ENCODE measurements at regions not wholly inside any gene's neighbourhood (a gene's known extent, or its start where the extent isn't known, plus 50 kb on each side); places are given as distances from the start of the nearest gene placed in this dataset.
A peak's percentile ranks its signal among the peaks of the same experiment; 100 is the strongest.

DNA sequence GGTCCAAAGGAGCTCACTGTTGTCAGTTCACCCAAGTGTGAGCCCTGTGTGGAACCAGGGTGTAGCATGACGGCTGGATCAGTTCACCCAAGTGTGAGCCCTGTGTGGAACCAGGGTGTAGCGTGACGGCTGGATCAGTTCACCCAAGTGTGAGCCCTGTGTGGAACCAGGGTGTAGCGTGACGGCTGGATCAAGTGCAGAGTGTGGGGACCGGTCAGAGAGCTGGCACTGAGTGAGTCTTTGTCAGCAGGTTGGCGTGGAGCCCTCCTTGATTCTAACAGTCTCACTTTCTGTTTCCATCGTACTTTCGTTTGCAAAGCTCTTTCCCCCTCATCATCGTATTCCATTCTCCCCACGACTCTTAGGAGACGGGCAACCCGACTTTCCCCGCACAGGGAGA, 57.9 kb upstream of the DLG1 start:
- TF ChIP-seq, protein P1, sequence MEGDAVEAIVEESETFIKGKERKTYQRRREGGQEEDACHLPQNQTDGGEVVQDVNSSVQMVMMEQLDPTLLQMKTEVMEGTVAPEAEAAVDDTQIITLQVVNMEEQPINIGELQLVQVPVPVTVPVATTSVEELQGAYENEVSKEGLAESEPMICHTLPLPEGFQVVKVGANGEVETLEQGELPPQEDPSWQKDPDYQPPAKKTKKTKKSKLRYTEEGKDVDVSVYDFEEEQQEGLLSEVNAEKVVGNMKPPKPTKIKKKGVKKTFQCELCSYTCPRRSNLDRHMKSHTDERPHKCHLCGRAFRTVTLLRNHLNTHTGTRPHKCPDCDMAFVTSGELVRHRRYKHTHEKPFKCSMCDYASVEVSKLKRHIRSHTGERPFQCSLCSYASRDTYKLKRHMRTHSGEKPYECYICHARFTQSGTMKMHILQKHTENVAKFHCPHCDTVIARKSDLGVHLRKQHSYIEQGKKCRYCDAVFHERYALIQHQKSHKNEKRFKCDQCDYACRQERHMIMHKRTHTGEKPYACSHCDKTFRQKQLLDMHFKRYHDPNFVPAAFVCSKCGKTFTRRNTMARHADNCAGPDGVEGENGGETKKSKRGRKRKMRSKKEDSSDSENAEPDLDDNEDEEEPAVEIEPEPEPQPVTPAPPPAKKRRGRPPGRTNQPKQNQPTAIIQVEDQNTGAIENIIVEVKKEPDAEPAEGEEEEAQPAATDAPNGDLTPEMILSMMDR (IDR thresholded peaks at IDR 0.05), result no peak
- Histone ChIP-seq H3K9me3 (no peaks in the 10 kb centered on the region), H3K4me3 (peak overlapping the region; percentile 35), H3K4me1 (peaks cover 8% of the 10 kb centered on the region), H3K27ac (peak overlapping the region; percentile 46), H3K27me3 (ENCODE audit: low read depth) (no peaks in the 10 kb centered on the region), H3K36me3 (no peaks in the 10 kb centered on the region)
- no peak for DNase-seq
- peak; percentile 78 to 84 for ATAC-seq
- intact Hi-C loops (cut with DNase I), result no loop called here

DNA sequence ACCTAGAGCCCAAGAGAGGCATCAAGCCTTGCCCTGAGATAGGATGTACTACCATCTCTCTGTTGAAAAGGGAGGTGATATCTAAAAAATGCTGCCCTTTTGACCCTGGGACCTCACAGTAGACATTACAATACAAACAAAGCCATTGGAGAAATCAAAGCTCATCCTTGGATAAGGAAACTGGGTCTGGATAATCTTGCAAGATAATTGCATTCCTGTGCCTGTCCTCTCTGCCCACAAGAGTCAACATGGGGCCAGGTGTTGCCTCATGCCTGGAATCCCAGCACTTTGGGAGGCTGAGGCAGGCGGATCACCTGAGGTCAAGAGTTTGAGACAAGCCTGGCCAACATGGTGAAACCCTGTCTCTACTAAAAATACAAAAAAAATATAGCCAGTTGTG, 57.3 kb upstream of the DLG1 start:
- H3K27ac ChIP-seq, result no peak overlapping the region
- no peaks in the 10 kb centered on the region for H3K9me3 ChIP-seq
- no peaks in the 10 kb centered on the region for H3K27me3 ChIP-seq (ENCODE audit: low read depth)
- H3K4me1 ChIP-seq, result peaks cover 8% of the 10 kb centered on the region
- no peak overlapping the region for H3K4me3 ChIP-seq
- ATAC-seq (no peak), DNase-seq (no peak)
- TF ChIP-seq, protein P1 (IDR thresholded peaks at IDR 0.05), result no peak
- no peaks in the 10 kb centered on the region for H3K36me3 ChIP-seq
- intact Hi-C loops (cut with DNase I), result no loop called here

DNA sequence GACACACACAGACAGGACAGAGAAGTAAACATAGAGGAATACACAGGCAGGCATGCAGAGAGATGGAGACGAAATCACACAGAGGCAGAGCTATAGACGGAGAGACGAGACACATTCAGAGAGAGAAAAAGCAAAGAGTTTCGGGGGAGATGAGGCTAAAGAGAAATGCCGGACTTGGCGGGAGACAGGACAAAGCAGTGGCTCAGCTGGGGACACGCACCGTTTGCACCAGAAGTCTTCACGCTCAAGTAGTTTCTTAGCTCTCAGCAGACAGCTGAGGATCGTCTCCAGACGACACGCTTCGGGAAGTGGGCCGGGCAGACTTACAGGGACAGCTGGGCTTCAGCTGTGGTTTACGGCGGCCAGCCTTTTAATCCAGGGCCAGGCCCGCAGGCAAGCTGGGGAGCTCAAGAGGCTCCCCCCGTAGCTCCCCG, 56.2 kb upstream of the DLG1 start:
- Histone ChIP-seq H3K27me3 (ENCODE audit: low read depth) (no peaks in the 10 kb centered on the region), H3K4me3 (no peak overlapping the region), H3K27ac (peak overlapping the region; percentile 62), H3K36me3 (no peaks in the 10 kb centered on the region), H3K4me1 (peaks cover 8% of the 10 kb centered on the region), H3K9me3 (no peaks in the 10 kb centered on the region)
- DNase-seq (no peak), ATAC-seq (peak; percentile 44 to 54)
- TF ChIP-seq, protein P1 (IDR thresholded peaks at IDR 0.05), result no peak
- intact Hi-C loops (cut with DNase I), result no loop called here

DNA sequence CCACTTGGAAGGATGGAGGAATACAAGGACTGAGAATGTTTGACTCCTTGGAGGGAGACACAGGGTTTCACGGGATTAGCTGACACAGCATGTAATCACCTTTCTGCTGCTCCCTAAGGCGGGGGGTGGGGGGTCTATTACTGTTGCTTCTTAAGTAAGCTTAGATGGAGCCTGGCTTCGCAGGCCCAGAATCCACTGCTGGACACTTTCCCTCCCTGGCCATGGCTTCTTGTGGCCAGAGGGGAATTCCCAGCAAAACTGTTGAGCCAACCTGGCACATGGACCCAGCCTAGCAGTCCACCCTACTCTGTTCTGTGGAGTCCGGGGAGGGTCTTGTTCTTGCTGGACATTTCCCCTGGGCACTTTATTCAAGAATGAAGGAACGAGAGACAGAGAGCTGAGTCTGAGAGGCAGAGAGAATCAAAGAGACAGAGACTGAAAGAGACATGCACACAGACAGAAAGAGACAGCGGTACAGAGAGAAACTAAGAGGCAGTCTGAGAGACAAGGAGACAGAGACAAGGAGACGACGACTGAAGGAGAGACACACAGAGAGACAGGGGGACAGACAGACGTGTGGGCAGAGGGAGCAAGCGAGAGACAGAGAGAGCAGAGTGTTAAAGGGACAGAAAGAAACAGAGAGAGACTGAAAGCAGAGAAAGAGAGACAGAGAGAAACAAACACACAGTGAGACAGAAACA, 55.6 kb upstream of the DLG1 start:
- DNase-seq (no peak), ATAC-seq (no peak)
- H3K27me3 ChIP-seq (ENCODE audit: low read depth), result no peaks in the 10 kb centered on the region
- H3K4me1 ChIP-seq, result peaks cover 8% of the 10 kb centered on the region
- intact Hi-C loops (cut with DNase I), result no loop called here
- no peaks in the 10 kb centered on the region for H3K9me3 ChIP-seq
- TF ChIP-seq, protein P1 (IDR thresholded peaks at IDR 0.05), result no peak
- H3K36me3 ChIP-seq, result no peaks in the 10 kb centered on the region
- H3K27ac ChIP-seq, result peak overlapping the region; percentile 62
- H3K4me3 ChIP-seq, result no peak overlapping the region

DNA sequence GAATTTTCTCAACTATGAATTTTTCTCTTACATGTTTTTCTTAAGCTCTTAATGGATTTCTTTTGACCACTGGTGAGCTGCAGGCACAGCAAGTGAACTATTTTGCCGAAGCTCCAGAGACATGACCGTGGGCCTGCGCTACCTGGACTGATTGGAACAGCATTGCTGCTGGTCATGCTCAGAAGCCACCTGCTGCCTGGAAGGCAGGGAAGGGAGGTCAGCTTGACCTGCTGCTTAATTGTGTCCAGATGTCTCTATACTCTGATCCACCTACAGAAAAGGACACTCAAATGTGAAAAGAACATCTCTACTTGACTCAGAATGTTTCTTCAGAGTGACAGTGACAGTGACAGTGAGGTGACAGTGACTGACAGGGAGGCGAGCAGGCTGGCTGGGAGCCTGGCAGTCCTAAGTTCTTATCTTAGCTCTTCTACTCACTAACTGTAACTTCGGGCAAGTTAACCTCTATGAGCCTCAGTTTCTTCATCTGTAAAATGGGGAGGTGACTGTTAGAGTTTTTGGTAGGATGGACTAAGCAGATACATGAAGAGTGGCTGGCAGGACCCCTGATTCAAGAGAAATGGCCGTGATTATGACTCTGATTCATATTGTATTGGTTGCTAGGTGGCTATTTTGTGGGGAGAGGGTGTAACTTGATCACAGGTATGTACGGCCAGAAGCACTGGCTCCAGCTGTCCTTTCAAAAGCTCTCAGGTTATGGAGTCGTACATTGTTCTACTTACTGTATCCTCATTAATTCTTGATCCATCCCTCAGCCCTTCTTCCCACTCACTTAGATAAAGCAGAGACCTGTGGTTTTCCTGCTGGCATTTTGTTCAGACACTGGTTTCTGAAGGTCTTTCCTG, 54.8 kb upstream of the DLG1 start:
- intact Hi-C loops (cut with DNase I), result no loop called here
- DNase-seq, result no peak
- TF ChIP-seq, protein P1 (IDR thresholded peaks at IDR 0.05), result no peak
- no peaks in the 10 kb centered on the region for H3K9me3 ChIP-seq
- H3K4me3 ChIP-seq, result no peak overlapping the region
- H3K27me3 ChIP-seq (ENCODE audit: low read depth), result no peaks in the 10 kb centered on the region
- peaks cover 8% of the 10 kb centered on the region for H3K4me1 ChIP-seq
- H3K27ac ChIP-seq, result no peak overlapping the region
- no peak for ATAC-seq
- H3K36me3 ChIP-seq, result no peaks in the 10 kb centered on the region

Measured in lower lobe of right lung (tissue), 2 donors.